Effector CD4-positive, alpha-beta T cell (primary cell): ENCODE measurements at regions not wholly inside any gene's neighbourhood (a gene's known extent, or its start where the extent isn't known, plus 50 kb on each side); places are given as distances from the start of the nearest gene placed in this dataset.
"Not testable (repeated sequence)": the region's sequence is repeated elsewhere in the genome, so short reads cannot be mapped to it uniquely, and the experiment has no call there.

Source experiments
- DNase-seq: peaks from one replicate; pipeline ENCODE4 v3.0.0-alpha.2; 2020

DNA sequence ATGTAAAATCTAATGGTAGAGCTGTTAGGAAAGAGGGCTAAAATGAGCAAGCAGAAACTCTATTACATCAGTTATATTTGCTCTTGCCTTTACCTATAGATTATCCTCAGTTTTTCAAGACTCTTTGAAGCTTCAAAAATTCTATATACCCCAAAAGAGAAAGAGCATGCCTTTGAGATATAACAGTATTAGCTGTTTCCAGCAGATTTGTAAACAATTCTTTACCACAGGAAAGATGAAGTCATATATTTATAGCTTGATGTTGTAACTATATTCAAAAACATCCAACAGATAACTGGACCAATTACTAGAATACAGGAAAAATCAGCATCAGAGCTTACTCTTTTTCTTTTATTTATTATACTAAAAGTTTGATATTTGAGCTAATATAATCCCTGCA is 416.2 kb upstream of the TPK1 start:
- DNase-seq, result no peak

DNA sequence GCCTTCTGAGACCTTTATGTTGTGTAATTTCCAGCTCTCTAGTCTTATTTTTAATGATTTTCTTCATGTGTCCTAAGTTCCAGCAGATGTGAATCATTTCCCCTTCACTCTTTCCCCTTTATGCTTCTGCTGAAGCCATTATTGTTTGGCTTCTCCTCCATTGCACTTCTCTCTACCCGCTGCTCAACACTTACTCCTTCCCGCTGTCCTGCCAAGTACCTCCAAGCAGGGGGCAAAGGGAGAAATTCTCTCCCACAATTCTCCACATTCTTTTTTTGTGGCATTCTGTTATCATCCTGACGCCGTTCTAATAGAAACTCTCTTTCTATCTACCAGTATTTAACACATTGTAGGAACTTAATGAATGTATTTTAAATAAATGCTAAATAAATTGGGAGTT is 388.9 kb upstream of the TPK1 start:
- DNase-seq, result no peak

DNA sequence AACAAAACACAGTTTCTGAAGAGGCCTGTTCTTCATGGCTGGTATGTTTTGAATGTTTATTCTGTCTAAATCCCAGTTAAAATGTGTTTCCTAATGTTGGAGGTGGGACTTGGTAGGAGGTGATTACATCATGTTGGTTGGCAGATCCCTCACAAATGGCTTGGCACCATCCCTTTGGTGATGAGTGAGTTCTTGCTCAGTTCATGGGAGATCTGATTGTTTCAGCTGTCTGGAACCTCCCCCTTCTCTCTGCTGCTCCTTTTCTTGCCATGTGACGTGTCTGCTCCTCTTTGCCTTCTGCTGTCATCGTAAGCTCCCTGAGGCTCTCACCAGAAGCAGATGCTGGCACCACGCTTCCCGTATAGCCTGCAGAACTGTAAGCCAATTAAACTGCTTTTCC is 383.6 kb upstream of the TPK1 start:
- no peak for DNase-seq

DNA sequence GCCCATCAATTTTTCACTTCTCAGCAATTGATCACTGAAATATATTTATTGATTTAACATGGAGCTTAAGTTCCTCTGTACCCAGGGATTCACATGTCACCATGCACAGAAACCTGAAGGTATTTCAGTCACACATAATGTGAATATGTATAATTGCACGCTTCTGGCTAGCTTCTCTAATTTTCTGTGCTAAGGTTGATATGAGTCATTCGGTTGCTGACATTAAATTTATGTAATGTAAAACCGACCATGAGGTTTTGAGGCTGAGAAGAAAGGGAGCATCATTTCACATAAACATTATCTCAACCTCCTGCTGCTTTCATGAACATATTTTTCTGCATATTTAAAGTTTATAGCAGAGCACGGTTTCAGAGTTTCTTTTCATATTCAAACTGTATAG is 381.0 kb upstream of the TPK1 start:
- DNase-seq, result no peak

DNA sequence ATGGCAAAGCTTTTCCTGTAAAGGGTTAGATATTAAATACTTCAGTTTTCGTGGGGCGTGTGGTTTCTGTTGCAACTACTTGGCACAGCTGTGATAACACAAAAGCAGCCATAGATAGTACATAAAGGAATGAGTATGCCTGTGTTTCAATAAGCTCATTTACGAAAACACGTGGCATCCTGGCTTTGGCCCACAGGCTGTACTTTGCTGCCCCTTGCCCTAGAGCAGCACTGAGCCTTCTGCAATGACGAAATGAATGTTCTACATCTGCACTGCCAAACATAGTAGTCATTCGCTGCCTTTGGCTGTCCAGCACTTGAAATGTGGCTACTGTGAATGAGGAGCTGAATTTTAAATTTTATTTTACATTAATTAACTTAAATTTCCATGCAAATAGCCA is 376.2 kb upstream of the TPK1 start:
- no peak for DNase-seq

DNA sequence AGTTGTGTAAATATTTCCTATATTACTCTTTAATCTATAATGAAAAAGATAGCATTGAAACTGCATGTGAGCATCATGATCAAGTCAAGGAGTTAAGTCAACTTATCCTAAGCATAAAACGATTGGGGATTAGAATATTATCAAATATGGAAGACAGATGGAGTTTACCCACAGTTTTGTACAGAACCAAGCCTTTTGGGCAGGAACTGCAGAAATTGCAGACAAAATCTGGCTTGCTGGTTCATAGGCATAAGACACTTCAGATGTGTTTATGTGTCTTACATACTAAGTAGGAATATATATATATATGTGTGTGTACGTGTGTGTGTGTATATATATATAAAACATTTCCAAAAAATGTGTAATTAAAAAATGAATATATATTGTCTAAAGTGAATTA is 375.4 kb upstream of the TPK1 start:
- no peak for DNase-seq

DNA sequence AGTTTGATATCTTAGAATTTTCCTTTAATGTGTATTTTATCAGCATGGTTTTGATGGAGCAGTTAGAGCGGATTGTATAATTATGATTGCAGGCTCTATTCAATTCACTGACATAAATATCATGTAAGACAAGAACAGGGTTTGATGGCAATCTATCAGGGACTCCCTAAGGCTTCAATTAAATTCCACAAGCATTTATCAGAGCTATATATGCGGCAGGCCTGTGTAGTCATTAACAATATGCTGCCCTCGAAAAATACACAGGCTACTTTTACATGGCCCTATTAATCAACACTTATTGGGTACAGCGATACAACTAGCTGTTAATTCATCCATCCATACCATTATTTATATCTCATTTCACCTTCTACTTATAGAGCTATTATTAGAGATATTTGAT is 358.1 kb upstream of the TPK1 start:
- no peak for DNase-seq

DNA sequence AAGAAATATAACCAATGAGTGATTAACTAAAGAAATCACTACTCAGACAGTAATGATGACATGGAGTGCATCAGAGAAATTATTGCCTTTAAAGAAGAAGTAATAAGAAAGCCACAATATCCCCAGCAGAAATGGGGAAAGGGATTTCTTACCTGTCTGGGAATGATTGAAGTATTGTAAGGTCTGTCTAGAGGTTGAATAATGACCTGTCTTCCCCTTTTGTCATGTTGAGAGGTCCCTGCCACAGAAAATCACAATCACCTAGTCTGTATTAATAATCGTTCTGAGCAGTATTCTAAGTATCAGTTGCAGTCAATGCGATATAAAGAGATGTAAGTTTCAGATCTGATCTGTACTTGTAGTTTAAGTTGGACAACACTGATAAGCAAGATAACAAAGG is 349.1 kb upstream of the TPK1 start:
- DNase-seq, result no peak

DNA sequence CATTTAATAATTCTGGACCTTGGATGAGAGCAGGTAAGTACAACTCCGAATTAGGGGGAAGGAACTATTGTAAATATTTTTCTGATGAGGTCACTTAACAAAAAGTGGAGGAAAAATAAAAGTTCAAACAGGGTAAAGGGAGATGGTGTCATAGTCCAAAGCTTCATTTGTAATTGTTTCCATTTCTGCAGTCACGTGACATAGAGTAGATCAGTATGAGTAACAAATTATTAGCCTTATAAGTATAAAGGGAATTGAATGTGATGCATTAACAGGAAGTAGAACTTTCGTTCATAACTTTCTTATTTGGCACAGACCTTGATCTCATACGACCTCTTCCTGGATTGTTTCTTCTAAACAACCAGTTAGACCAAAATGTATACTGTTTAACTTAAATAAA is 347.2 kb upstream of the TPK1 start:
- DNase-seq, result no peak

DNA sequence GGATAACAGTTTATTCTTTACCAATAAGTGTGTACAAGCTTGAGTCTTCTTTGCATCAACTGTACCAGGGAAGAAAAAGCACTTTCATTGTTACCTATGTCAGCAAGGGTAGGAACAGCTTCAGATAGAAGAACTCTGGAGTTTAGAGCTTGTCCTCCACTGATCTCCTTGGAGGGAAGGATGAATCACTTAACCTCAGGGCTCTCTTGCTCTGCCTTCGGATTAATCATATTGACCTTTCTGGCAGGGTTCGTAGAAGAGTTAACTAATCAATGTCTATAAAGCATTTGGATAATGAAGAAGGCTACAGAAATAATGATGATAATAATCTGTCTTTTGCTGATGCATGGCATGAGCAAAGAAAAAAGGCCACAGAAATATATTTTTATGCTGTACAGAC is 339.5 kb upstream of the TPK1 start:
- no peak for DNase-seq

DNA sequence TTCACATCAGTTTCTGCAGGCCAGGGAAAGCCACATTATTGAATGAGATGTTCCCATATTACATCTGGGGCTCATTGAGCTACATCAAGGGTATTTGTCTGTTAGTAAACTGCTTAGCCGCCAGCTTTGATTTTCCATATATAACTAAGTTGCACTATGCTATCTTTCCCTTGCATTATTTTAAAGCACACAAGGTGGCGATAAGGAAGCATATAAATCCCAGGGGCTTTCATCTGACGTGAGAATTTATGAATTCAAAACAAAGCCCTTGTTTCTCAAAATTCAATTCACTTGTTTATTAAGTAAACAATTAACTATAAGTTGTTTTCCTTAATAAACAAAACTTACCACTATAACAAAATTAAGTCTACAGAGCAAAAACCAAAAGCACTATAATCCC is 334.1 kb upstream of the TPK1 start:
- no peak for DNase-seq

DNA sequence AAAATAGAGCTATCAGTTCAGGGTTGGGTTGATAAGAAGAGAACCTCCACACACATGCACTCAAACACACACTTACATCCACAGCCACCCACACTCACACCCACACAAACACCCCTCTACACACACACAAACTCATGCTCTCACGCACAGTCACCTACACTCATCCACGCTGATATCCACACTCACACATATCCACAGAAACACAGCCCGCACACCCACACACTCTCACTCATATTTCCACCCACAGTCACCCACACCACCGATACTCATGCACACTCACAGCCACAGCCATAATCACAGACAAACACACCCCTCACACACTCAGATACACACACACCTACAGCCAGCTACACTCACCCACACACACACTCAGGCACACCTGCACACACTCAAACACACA is 333.0 kb upstream of the TPK1 start:
- DNase-seq, result no peak

DNA sequence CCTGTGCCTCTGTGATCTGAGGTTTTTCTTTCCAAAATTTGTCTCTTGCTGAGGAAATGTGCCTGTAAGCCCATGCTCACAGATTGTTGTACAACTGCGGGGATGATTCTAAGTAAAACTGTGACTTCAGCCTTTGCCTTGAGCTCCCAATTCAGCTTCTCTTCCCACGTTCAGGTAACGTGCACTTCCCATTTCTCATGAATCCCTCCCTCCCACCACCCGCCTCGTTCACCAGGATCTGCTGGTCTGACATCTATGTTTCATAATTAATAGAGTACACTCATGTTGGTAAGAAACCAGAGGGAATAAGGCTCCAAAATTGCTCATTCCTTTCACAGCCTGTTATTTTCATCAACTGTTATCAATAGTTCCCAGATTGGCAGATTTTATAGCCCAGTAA is 332.6 kb upstream of the TPK1 start:
- DNase-seq, result no peak

DNA sequence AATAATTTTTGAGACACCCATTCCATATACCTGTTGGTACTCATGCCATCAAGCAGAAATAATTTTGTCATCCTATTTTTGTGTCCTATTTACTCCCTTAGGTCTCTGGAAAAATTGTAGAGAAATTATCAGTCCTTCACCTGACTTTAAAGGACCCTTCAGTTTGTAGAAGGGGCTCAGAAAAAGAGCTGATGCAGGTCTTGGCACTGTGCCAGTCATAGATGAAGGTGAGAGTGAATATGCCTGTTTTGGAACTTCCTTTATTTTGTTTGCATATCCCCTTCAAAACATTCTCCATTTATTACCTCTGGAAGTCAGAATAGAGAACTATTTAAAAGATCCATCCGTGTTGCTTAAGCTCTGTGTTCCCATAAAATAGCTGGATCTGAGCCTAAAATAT is 321.0 kb upstream of the TPK1 start:
- DNase-seq, result no peak

DNA sequence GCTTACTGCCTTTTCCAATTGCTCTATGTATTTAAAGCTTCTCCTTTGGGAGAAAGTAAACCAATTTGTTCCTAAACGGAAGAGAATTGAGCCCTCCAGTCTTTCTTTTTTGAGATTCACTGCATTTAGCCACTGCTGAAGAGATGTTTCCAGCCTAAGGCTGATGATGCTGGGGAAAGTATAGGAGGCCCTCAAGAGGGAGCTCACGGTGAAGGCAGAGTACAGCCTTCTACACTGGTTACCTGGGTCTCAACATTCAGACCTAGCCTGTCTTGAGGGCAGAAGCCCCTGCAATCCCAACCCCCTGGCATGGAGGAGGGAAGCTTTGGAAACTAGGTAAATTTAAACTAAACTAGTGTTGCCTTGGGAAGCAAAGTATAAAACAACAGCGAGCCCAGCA is 316.7 kb upstream of the TPK1 start:
- DNase-seq, result no peak

DNA sequence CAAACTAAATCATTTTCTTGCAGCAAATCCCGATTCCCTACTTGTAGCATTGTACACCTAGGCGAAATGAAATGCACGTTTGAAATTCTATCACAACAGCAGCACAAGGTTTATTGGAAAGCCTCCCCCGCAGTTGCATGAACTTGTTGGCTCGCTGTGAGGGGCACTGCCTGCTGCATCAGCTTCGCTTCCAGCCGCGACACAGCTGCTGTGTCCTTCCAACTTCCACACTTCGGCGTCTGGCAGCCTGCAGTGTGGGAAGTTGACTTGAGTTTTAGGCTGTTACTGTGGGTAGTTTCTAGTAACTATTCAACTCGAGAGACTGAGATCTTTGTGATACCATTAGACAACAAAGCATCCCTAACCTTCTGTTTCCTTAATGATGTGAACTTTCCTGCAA is 315.8 kb upstream of the TPK1 start:
- DNase-seq, result no peak

DNA sequence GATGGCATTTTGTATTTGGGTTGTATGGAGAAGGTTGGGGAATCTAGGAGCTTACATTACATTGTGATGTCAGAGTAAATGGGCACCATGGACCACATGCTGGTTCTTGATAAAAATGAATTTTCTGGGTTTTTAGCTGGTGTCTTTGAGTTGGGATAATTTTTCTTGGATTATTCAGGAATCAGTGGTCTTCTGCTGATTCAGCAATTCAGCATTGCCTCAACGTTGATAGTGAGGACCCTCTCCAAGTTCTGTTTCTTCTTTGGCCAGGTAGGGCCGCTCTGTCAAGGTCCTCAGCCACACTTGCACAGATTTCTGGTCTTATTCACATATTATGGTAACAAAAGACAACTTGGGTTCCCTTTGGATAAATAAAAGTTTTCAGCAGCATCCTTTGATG is 312.0 kb upstream of the TPK1 start:
- DNase-seq, result no peak

DNA sequence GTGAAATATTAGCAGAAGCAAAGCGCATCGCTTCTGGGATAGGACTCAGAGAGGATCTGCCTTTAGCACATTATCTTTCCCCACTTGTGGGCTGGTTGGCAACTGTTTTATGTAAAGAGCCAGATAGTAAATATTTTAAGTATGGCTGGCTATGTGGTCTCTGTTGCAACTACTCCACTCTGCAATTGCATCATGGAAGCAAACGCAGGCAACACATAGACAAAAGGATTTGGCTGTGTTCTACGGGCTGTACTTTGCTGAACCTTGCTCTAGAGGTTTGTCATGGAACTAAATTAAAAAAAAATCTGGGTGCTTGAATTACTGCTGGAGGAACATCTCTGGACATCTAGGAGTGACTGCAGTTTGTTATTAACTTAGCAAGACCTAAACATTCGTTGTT is 307.8 kb upstream of the TPK1 start:
- DNase-seq, result no peak

DNA sequence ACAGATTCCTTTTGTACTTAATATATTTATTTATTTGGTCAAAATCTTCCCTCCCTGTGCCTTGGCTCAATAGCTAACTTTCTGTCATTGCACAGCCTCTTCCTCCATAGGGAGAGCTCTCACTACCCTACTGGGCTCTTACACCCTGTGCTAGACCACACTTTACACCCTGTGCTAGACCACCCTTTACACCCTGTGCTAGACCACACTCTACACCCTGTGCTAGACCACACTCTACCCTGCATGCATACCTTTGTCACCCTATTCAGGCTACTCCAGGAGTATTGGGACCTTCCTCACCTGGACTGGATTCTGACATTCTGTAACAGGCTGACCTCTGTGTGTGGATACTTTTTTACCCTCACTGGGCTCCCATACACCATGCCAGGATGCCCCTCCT is 298.5 kb upstream of the TPK1 start:
- DNase-seq, result no peak

DNA sequence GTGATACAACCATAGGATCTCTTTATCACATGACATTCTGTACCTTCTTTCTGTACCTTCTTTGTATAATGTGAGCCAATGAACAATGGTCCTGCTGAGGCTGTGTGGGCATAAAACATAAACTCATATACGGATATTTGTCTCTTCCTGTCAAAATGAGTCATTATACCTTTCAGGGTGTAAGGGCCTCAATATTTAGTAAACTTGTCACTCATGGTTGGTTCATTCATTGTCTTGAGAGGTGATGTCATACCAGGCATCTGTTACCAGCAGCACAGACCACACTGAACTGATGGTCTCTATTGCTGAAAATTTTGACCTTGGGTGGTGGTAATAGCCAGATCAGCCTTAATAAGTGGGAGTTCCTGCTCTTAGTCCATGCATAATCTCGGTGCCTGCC is 287.6 kb upstream of the TPK1 start:
- DNase-seq, result no peak

DNA sequence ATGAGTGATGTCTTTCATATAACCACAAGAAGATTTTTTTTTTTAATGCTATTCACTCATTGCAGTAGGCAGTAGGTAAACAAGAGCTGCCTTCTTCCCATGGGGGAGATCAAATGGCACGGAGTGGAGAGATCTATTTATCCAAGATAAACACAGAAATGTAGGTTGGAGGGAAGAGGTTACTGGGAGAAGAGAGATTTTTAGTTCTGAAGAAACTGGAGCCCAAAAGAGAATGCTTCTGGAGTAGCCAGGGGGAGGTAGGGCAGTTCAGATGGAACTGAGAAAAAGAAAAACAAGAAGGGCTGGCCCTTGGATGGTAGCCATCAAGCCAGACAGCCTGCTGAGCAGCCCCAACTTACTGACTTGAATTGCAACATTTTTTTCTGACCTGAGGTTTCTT is 270.1 kb upstream of the TPK1 start:
- no peak for DNase-seq

DNA sequence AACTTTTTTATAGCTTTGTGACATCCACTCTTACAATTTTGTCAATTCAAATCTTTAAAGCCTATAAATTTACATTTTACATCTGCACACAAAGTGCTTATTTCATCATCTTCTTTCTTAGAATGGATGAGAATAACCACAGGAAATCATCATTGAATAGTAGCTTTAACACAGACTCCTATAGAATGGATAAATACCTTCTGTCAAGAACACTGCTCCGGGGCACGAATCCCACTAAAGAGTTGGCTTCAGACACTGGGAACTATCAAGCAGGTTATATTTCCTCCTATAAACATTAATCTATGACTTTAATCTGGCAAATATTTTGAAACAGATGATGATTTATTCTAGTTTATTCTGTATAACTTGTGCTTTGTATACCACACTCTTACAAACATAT is 269.7 kb upstream of the TPK1 start:
- no peak for DNase-seq

DNA sequence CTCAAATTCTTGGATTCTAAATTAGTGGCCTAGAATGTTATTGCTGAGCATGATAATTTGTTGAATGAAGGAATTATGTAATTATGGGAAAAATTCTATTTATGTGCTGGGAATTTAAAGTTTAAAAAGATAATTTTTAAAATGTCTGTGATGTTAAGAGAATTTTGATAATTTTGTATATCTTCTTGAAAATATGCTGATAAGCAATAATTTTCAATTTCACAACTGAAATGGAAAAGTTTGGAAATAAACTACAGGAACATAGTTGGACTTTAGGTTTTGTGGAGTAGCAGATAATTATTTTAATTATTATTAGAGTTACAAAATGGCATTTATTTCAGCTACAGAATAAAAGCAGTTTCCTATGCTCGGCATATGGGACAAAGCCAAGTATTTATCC is 268.5 kb upstream of the TPK1 start:
- DNase-seq, result no peak

DNA sequence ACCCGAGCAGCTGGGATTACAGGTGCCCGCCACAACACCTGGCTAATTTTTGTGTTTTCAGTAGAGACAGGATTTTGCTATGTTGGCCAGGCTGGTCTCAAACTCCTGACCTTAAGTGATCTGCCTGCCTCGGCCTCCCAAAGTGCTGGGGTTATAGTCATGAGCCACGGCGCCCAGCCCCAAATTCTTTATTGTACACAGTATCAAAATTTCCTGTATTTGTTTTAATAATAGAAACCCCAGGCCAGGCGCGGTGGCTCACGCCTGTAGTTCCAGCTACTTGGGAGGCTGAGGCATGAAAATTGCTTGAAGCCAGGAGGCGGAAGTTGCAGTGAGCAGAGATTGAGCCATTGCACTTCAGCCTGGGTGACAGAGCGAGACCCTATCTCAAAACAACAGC is 266.3 kb upstream of the TPK1 start:
- DNase-seq, result not testable (repeated sequence)

DNA sequence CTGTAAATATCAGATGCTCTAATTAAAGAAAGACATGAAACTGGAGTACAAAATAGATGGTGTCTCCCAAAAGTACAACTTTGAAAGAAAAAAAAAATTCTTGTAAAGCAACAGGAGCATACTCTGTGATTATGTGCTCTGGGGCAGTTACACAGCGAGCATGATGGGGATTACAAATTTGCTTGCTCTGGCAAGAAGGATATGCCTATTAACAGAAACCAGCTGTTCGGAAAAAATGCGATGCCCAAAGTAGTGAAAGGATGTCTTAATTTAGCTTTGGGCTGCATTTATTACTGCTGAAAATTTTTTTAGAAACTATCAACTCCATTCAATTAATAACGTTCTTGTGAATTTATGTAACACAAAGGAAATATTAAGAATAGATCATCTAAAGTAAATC is 256.9 kb upstream of the TPK1 start:
- no peak for DNase-seq

DNA sequence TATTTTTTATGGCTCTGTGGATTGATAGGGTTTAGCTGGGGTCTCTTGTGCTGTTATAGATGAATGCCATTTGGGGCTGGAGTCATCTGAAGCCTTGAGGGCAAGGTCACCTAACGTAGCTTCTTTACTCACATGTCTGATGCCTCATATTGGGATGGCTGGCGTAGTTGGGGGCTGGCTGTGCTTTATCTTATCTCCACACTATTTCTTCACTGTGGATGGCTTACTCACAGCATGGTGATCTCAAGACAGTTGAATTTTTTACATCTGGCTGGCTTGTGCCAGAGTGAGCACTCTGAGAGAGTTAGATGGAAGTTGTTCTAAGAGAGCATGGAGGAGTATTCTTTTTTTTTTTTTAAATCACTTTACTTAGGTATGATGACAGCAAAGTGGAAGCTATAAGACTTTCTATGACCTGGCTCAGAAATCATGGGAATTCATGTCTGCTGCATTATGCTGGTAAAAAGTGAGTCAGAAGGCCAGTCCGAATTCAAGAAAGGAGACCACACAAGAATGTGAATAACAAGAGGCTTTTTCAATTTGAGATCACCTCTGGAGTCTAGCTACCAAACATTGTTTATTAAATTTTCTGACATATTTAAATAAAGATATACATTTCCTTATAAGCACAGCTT is 252.4 kb upstream of the TPK1 start:
- DNase-seq, result no peak
